SU-DHL-6 (cell line): ENCODE measurements at regions not wholly inside any gene's neighbourhood (a gene's known extent, or its start where the extent isn't known, plus 50 kb on each side); places are given as distances from the start of the nearest gene placed in this dataset.

Experiments
- H2AFZ ChIP-seq: fragments of 200-600 bp; sonication (generic); 2 replicates; pipeline ENCODE4 v1.6.1; 2014; ENCODE audit warnings: low read depth, mild to moderate bottlenecking, moderate library complexity, mixed read lengths, antibody characterized with exemption, low read length; ENCODE audit not compliant: severe bottlenecking
- H3F3A ChIP-seq: fragments of 200-600 bp; shearing (Covaris generic); 2 replicates; pipeline ENCODE4 v1.6.0; 2016; ENCODE audit warnings: antibody characterized with exemption, mild to moderate bottlenecking; ENCODE audit not compliant: insufficient read depth
- H3K27ac ChIP-seq: fragments of 200-600 bp; sonication (generic); 2 replicates; pipeline ENCODE4 v1.5.1; 2016; ENCODE audit warnings: low read depth, mild to moderate bottlenecking, low read length, moderate library complexity, mixed read lengths
- H3K27me3 ChIP-seq: fragments of 200-600 bp; sonication (generic), shearing (Covaris generic); 2 replicates; pipeline ENCODE4 v1.6.0; 2014; ENCODE audit warnings: mild to moderate bottlenecking, low read length
- H3K36me3 ChIP-seq: fragments of 200-600 bp; sonication (generic); 2 replicates; pipeline ENCODE4 v1.6.1; 2014; ENCODE audit warnings: mild to moderate bottlenecking, low read length, mixed read lengths
- H3K4me2 ChIP-seq: fragments of 300-600, 200-600 bp; shearing (Covaris generic), sonication (generic); 2 replicates; pipeline ENCODE4 v1.6.0; 2014; ENCODE audit warnings: low read length, low read depth, mild to moderate bottlenecking; ENCODE audit not compliant: poor library complexity, severe bottlenecking
- H3K4me3 ChIP-seq: fragments of 200-600 bp; sonication (generic); 2 replicates; pipeline ENCODE4 v1.5.1; 2014; ENCODE audit warnings: antibody characterized with exemption, low read length, mild to moderate bottlenecking, mixed read lengths; ENCODE audit not compliant: insufficient read depth, poor library complexity, severe bottlenecking
- H3K79me2 ChIP-seq: fragments of 200-600 bp; sonication (generic); 2 replicates; pipeline ENCODE4 v1.6.1; 2014; ENCODE audit warnings: mild to moderate bottlenecking, low read length, moderate library complexity; ENCODE audit not compliant: insufficient read depth
- H3K9ac ChIP-seq: fragments of 200-600 bp; sonication (generic); 2 replicates; pipeline ENCODE4 v1.7.0; 2014; ENCODE audit warnings: mild to moderate bottlenecking, low read length
- H3K9me2 ChIP-seq: fragments of 200-600 bp; sonication (generic); replicated peaks from 2 replicates; pipeline ENCODE4 v1.6.1; 2014; ENCODE audit warnings: low read length; ENCODE audit not compliant: insufficient read depth
- H3K9me3 ChIP-seq: fragments of 200-600 bp; sonication (generic); 2 replicates; pipeline ENCODE4 v1.6.1; 2014; ENCODE audit warnings: low read length, mixed read lengths; ENCODE audit not compliant: insufficient read depth
- H4K20me1 ChIP-seq: fragments of 200-600 bp; sonication (generic); 2 replicates; pipeline ENCODE4 v1.6.1; 2014; ENCODE audit warnings: low read depth, mild to moderate bottlenecking, antibody characterized with exemption, low read length, moderate library complexity, mixed read lengths
- CTCF ChIP-seq: fragments of 200-600 bp; sonication (generic); IDR thresholded peaks from one replicate; pipeline ENCODE4 v1.5.1; 2017; ENCODE audit warnings: antibody characterized with exemption, mild to moderate bottlenecking, low read length, moderate library complexity; ENCODE audit not compliant: insufficient read depth, poor library complexity, severe bottlenecking
- EZH2phosphoT487 ChIP-seq: fragments of 200-600 bp; sonication (generic), shearing (Covaris generic); conservative IDR thresholded peaks from 2 replicates; pipeline ENCODE4 v1.6.1; 2018; ENCODE audit warnings: mild to moderate bottlenecking, antibody characterized with exemption, low read length, moderate library complexity, mixed read lengths

- no peak overlapping the region for H2AFZ ChIP-seq
- no peaks in the 10 kb centered on the region for H4K20me1 ChIP-seq
- no peak for TF ChIP-seq CTCF
- no peak for TF ChIP-seq EZH2phosphoT487
- no peaks in the 10 kb centered on the region for H3F3A ChIP-seq
- no peaks in the 10 kb centered on the region for H3K9me3 ChIP-seq
- no peaks in the 10 kb centered on the region for H3K27me3 ChIP-seq
- no peaks in the 10 kb centered on the region for H3K79me2 ChIP-seq
- H3K4me2 ChIP-seq, result no peak overlapping the region
- H3K27ac ChIP-seq, result no peak overlapping the region
- H3K36me3 ChIP-seq, result no peaks in the 10 kb centered on the region
- H3K9me2 ChIP-seq, result no peaks in the 10 kb centered on the region
- no peak overlapping the region for H3K9ac ChIP-seq
- no peak overlapping the region for H3K4me3 ChIP-seq
These were observed 1050.4 kb downstream of the STIM2 start for GRCh38 chr4:27911047-27911446.

- Histone ChIP-seq H3K79me2 (no peaks in the 10 kb centered on the region), H3K9me3 (no peaks in the 10 kb centered on the region), H3K27me3 (no peaks in the 10 kb centered on the region), H3K36me3 (no peaks in the 10 kb centered on the region), H3K4me3 (no peak overlapping the region), H3K4me2 (no peak overlapping the region), H3F3A (no peaks in the 10 kb centered on the region), H4K20me1 (no peaks in the 10 kb centered on the region), H3K27ac (no peak overlapping the region), H3K9ac (no peak overlapping the region), H3K9me2 (no peaks in the 10 kb centered on the region), H2AFZ (no peak overlapping the region)
- no peak for TF ChIP-seq EZH2phosphoT487
- TF ChIP-seq CTCF, result no peak
These were observed 1053.1 kb downstream of the STIM2 start for GRCh38 chr4:27913738-27914137.

- H3K4me3 ChIP-seq, result no peak overlapping the region
- H3K4me2 ChIP-seq, result no peak overlapping the region
- no peaks in the 10 kb centered on the region for H4K20me1 ChIP-seq
- no peaks in the 10 kb centered on the region for H3K36me3 ChIP-seq
- no peak overlapping the region for H3K27ac ChIP-seq
- no peak overlapping the region for H3K9ac ChIP-seq
- no peaks in the 10 kb centered on the region for H3K79me2 ChIP-seq
- no peaks in the 10 kb centered on the region for H3K9me2 ChIP-seq
- H2AFZ ChIP-seq, result no peak overlapping the region
- H3K9me3 ChIP-seq, result no peaks in the 10 kb centered on the region
- no peaks in the 10 kb centered on the region for H3K27me3 ChIP-seq
- H3F3A ChIP-seq, result no peaks in the 10 kb centered on the region
- TF ChIP-seq EZH2phosphoT487 (no peak), CTCF (no peak)
These were observed 1055.2 kb downstream of the STIM2 start for GRCh38 chr4:27915822-27916221.
